Lung (tissue), 11 donors: ENCODE measurements at regions not wholly inside any gene's neighbourhood (a gene's known extent, or its start where the extent isn't known, plus 50 kb on each side); places are given as distances from the start of the nearest gene placed in this dataset.
A peak's percentile ranks its signal among the peaks of the same experiment; 100 is the strongest.

Experiments
- ATAC-seq: fragments of 200-7000 bp; cut with Tn5 transposase; one replicate; pipeline ENCODE4 v1.9.1; 2020; ENCODE audit warnings: moderate number of reproducible peaks; ENCODE audit not compliant: insufficient read depth, low FRiP score
- DNase-seq, 3 donors: peaks; one replicate each; pipeline ENCODE4 v3.0.0-alpha.2; 2013 to 2017
- H3K27ac ChIP-seq, 2 donors: one replicate each; pipeline ENCODE4 v1.5.1; 2013; ENCODE audit warnings: mild to moderate bottlenecking in 2 of 2, moderate library complexity in 2 of 2, control low read depth in 1 of 2, inconsistent platforms in 1 of 2, low read depth in 1 of 2, low read length in 1 of 2
- H3K27me3 ChIP-seq, 3 donors: one replicate each; pipeline ENCODE4 v1.5.1; 2013; ENCODE audit warnings: low read length in 2 of 3; ENCODE audit not compliant: control insufficient read depth in 3 of 3, insufficient read depth in 3 of 3
- H3K36me3 ChIP-seq, 4 donors: one replicate each; pipeline ENCODE4 v1.5.1; 2013; ENCODE audit warnings: low read length in 4 of 4, mild to moderate bottlenecking in 1 of 4, moderate library complexity in 1 of 4; ENCODE audit not compliant: control insufficient read depth in 4 of 4, insufficient read depth in 4 of 4
- H3K4me1 ChIP-seq, 5 donors: one replicate each; pipeline ENCODE4 v1.5.1; 2013; ENCODE audit warnings: low read length in 5 of 5, mild to moderate bottlenecking in 2 of 5, moderate library complexity in 1 of 5; ENCODE audit not compliant: control insufficient read depth in 5 of 5, insufficient read depth in 5 of 5
- H3K4me3 ChIP-seq: one replicate; pipeline ENCODE4 v1.5.1; 2013; ENCODE audit warnings: mild to moderate bottlenecking, control low read depth, moderate library complexity
- H3K9ac ChIP-seq, 2 donors: one replicate each; pipeline ENCODE4 v1.5.1; 2013; ENCODE audit warnings: low read length in 2 of 2, control low read depth in 1 of 2; ENCODE audit not compliant: insufficient read depth in 1 of 2
- H3K9me3 ChIP-seq, 4 donors: one replicate each; pipeline ENCODE4 v1.5.1; 2013; ENCODE audit warnings: low read length in 3 of 4, mild to moderate bottlenecking in 1 of 4, moderate library complexity in 1 of 4; ENCODE audit not compliant: control insufficient read depth in 4 of 4, insufficient read depth in 3 of 4
- WGBS, 2 donors: extraction: QIAGEN DNeasy Blood & Tissue Kit; methylation state at CpG; one replicate each; pipeline ENCODE4 v1.1.7; 2013; 5-methylcytosine and 5-hydroxymethylcytosine counted together
- TF ChIP-seq, protein P1 (sequence below): IDR thresholded peaks from 2 replicates; pipeline ENCODE4 v1.5.1; 2012; ENCODE audit warnings: mild to moderate bottlenecking; ENCODE audit errors: control extremely low read depth, extremely low read depth
- donor health status: control.
- donor health status: control.
- donor health status: Bipolar disorder and iron deficiency.
- donor health status: healthy.
- donor health status: DM: yes; HTN: yes; CAD: no.

DNA sequence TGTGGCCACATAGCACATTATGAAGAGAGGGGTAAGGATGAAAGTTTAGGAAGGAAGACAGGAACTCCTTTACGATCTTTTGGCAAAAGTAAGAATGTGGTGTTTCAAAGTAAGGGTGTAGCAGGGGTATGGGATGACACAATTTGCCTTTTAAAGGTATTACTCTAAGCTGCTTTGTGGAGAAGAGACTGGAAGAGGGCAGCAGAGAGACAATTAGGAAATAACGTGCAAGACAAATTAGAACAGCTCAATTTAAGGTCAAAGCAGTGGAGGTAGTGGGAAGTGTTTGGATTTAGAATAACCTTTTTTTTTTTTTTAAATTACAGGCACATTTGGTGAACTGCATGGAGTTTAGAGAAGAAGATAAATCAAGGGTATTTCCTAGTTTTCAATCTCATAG is 342.6 kb downstream of the NOVA1 start:
- Histone ChIP-seq H3K9me3 (peaks cover 0 to under 1% (median 0%) of the 10 kb centered on the region in 4 donors), H3K27ac (no peak overlapping the region), H3K36me3 (no peaks in the 10 kb centered on the region), H3K9ac (no peak overlapping the region), H3K4me3 (no peak overlapping the region), H3K4me1 (no peaks in the 10 kb centered on the region), H3K27me3 (no peaks in the 10 kb centered on the region)
- DNase-seq (peak in 2 of 3 donors; percentile 40 to 54), ATAC-seq (no peak)
- TF ChIP-seq, protein P1, sequence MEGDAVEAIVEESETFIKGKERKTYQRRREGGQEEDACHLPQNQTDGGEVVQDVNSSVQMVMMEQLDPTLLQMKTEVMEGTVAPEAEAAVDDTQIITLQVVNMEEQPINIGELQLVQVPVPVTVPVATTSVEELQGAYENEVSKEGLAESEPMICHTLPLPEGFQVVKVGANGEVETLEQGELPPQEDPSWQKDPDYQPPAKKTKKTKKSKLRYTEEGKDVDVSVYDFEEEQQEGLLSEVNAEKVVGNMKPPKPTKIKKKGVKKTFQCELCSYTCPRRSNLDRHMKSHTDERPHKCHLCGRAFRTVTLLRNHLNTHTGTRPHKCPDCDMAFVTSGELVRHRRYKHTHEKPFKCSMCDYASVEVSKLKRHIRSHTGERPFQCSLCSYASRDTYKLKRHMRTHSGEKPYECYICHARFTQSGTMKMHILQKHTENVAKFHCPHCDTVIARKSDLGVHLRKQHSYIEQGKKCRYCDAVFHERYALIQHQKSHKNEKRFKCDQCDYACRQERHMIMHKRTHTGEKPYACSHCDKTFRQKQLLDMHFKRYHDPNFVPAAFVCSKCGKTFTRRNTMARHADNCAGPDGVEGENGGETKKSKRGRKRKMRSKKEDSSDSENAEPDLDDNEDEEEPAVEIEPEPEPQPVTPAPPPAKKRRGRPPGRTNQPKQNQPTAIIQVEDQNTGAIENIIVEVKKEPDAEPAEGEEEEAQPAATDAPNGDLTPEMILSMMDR = no peak
- WGBS, 2 donors = 17 to 23% methylated on average over 2 of the region's 2 CpGs

- DNase-seq (no peak), ATAC-seq (no peak)
- TF ChIP-seq, protein P1 = no peak
- Histone ChIP-seq H3K9ac (no peak overlapping the region), H3K4me1 (no peaks in the 10 kb centered on the region), H3K36me3 (no peaks in the 10 kb centered on the region), H3K4me3 (no peak overlapping the region), H3K9me3 (no peaks in the 10 kb centered on the region), H3K27me3 (no peaks in the 10 kb centered on the region), H3K27ac (no peak overlapping the region)
Observed at GRCh38 chr14:26252176-26252575, 345.7 kb downstream of the NOVA1 start.

DNA sequence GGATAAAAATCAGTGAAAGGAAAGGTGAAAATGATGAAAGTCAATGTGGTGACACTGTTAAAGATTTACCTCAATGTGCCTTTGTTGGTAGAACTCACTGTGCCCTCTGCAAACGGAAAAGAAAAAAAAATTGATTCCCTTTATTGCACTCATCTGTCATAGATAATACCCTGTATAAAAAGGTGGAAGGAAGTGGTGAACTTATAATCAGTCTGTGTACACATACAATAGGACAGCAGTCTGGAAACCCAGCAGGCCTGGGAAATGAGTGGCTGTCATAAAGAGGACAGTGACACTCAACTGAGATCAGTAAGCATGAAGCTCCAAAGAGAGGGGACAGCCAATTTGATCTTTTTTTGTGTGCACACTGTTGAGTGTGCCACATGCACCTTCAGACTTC is 364.7 kb downstream of the NOVA1 start:
- Histone ChIP-seq H3K9ac (no peak overlapping the region), H3K4me3 (no peak overlapping the region), H3K4me1 (no peaks in the 10 kb centered on the region), H3K36me3 (no peaks in the 10 kb centered on the region), H3K27me3 (no peaks in the 10 kb centered on the region), H3K9me3 (no peaks in the 10 kb centered on the region), H3K27ac (no peak overlapping the region)
- TF ChIP-seq, protein P1 = no peak
- no peak for DNase-seq
- 36 to 38% methylated on average over 1 of the region's 1 CpG for WGBS, 2 donors
- ATAC-seq = no peak

DNA sequence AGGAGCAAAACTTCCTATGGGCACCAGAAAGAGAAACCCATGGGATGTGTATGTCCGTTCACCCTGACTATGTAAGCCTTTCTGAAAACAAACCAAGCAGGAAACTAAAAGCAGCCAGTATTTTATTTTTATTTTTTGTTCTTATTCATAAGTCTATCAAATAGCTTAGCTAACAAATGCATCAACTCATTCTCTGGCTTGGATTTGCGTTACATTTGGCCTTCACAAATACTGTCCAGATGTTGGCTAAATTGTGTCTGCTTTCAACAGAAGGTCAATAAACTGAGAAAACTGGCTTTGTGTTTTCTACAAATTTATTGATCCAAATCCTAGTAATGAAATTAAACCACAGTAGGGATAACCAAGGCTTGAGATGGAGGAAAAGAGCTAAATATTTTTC is 379.0 kb downstream of the NOVA1 start:
- no peak overlapping the region for H3K9ac ChIP-seq
- H3K36me3 ChIP-seq = no peaks in the 10 kb centered on the region
- H3K4me3 ChIP-seq = no peak overlapping the region
- H3K27me3 ChIP-seq = no peaks in the 10 kb centered on the region
- no peak overlapping the region for H3K27ac ChIP-seq
- TF ChIP-seq, protein P1 = no peak
- H3K4me1 ChIP-seq = peaks cover 0 to 16% (median 0%) of the 10 kb centered on the region in 5 donors
- 57 to 64% methylated on average over 2 of the region's 2 CpGs for WGBS, 2 donors
- H3K9me3 ChIP-seq = peaks cover 0 to 2% (median 0%) of the 10 kb centered on the region in 4 donors
- ATAC-seq (no peak), DNase-seq (peak in 2 of 3 donors; percentile 37 to 75)
